Sciatic nerve (tissue), 2 donors: ENCODE measurements at regions not wholly inside any gene's neighbourhood (a gene's known extent, or its start where the extent isn't known, plus 50 kb on each side); places are given as distances from the start of the nearest gene placed in this dataset.
"Not testable (repeated sequence)": the region's sequence is repeated elsewhere in the genome, so short reads cannot be mapped to it uniquely, and the experiment has no call there.

Source experiments
- ATAC-seq: fragments of 200-7000 bp; cut with Tn5 transposase; one replicate; pipeline ENCODE4 v1.9.1; 2020; ENCODE audit warnings: mild to moderate bottlenecking, moderate library complexity
- DNase-seq: peaks from one replicate; pipeline ENCODE4 v3.0.0-alpha.2; 2020; ENCODE audit warnings: low spot score
- intact Hi-C: fragments of 100-400 bp; cut with DNase I; formaldehyde crosslinking; loops from one replicate; pipeline ENCODE4 v1.14.2; 2022
- donor health status: DM: no; HTN: no; CAD: no.
- donor health status: DM: no; HTN: no; CAD: no.

GRCh38 chr2:179336782-179337534, 72.3 kb upstream of the SESTD1 start:
- intact Hi-C loops: no loop called here
- DNase-seq (no peak), ATAC-seq (peak; percentile 60)

DNA sequence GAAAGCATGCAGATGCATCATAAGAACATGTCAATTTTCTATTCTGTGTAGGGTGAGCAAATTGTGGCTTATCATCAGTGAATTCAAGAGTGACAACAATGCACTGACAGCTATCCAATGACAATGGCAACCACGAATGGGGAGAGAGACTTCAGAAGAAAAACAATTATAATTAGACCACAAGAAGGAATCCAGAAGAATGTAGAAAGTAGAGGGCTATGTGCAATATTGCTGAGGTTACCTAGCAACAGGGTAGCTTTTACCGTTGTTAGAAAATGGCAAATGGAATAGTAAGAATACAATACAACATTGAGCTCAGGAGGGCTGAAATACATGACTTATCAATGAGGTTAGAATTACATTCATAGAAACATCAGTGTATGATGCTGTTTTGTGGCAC, 71.1 kb upstream of the SESTD1 start:
- no peak for DNase-seq
- intact Hi-C loops: no loop called here
- no peak for ATAC-seq

GRCh38 chr2:179332903-179333302, 68.3 kb upstream of the SESTD1 start:
- intact Hi-C loops: no loop called here
- DNase-seq: no peak
- ATAC-seq: peak; percentile 63

DNA sequence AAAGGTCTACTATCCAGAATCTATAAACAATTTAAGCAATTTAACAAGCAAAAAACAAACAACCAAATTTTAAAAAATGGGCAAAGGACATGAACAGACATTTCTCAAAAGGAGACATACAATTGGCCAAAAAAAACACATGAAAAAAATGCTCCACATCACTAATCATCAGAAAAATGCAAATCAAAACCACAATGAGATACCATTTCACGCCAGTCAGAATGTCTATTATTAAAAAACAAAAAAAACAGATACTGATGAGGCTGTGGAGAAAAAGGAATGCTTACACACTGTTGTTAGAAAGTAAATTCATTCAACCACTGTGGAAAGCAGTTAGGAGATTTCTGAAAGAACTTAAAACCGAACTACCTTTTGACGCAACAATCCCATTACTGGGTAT, 66.4 kb upstream of the SESTD1 start:
- no peak for ATAC-seq
- intact Hi-C loops: no loop called here

GRCh38 chr2:179322289-179322688, 57.7 kb upstream of the SESTD1 start:
- intact Hi-C loops: no loop called here
- ATAC-seq: no peak

More for the DNA sequence above, 66.4 kb upstream of the SESTD1 start:
- DNase-seq: no peak

DNA sequence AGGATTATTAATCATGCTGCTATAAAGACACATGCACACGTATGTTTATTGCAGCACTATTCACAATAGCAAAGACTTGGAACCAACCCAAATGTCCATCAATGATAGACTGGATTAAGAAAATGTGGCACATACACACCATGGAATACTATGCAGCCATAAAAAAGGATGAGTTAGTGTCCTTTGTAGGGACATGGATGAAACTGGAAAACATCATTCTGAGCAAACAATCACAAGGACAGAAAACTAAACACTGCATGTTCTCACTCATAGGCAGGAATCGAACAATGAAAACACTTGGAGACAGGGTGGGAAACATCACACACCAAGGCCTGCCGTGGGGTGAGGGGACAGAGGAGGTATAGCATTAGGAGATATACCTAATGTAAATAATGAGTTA, 56.4 kb upstream of the SESTD1 start:
- ATAC-seq, DNase-seq, intact Hi-C loops: not testable (repeated sequence)

More at GRCh38 chr2:179322289-179322688, 57.7 kb upstream of the SESTD1 start:
- no peak for DNase-seq

- intact Hi-C loops: not testable (repeated sequence)
Observed at GRCh38 chr2:179314729-179315128, 50.1 kb upstream of the SESTD1 start.

More at GRCh38 chr2:179314729-179315128, 50.1 kb upstream of the SESTD1 start:
- ATAC-seq, DNase-seq: not testable (repeated sequence)
